HL-60/S4 (cell line): ENCODE measurements at regions not wholly inside any gene's neighbourhood (a gene's known extent, or its start where the extent isn't known, plus 50 kb on each side); places are given as distances from the start of the nearest gene placed in this dataset.

Experiments used
- in situ Hi-C: fragments of 300-500 bp; cut with MboI; formaldehyde crosslinking; loops from 2 replicates; pipeline ENCODE4 v1.14.3; 2022; ENCODE audit warnings: low sequenced_read_pairs

DNA sequence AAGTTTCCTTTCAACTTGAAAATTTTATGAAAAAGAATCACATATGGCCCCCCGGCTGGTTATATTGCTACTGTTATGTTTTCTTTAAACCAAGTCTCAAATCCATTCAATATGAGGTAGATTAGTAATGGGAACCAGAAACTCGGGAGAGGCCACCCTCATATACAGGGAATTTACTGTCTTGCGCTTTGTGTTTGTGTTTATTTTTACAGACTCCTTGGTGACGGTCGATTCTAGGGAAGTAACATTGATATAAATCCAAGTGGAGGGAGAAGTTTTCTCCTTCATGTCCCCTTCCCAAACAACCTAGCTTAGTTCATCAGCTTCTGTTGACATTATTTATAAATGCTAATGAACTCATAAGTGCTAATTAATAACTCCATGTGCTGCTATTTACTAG lies 163.5 kb upstream of the LMO4 start:
- in situ Hi-C loops, result no loop called here

GRCh38 chr1:87167157-87167789 lies 161.4 kb upstream of the LMO4 start:
- in situ Hi-C loops, result no loop called here

DNA sequence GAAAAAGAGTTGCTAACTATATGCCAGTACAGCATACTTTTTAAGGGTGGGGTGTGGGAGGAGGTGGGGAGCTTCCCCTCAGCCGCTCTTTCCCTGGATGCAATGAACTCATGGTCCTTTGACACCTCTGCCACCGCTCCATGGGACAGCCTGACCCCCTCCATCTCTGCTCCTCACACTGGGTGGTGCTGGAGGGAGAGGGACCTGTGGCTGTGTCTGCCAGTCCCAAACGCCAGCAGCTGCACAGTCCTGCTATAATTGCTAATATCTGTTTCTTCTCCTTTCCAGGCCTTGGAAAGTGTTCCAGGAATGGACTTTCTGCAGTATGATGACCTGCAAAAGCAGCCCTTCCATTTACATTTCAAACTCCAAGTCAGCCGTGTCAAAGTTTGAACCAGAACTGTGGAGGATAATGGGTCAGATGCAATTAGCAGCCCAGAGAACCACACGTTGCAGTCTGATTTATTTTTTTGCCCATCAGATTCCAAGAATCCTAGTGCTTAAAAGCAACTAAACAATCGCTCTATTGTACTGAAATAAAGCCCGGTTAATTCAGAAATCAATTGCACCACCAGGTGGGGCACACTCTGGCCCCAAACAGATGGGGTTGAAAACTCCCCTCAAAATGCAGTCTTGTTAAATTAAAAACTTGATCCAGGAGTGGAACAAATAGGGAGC lies 160.7 kb upstream of the LMO4 start:
- in situ Hi-C loops, result no loop called here

GRCh38 chr1:87169263-87169910 lies 159.3 kb upstream of the LMO4 start:
- in situ Hi-C loops, result no loop called here

GRCh38 chr1:87170157-87170556 lies 158.5 kb upstream of the LMO4 start:
- in situ Hi-C loops, result no loop called here

DNA sequence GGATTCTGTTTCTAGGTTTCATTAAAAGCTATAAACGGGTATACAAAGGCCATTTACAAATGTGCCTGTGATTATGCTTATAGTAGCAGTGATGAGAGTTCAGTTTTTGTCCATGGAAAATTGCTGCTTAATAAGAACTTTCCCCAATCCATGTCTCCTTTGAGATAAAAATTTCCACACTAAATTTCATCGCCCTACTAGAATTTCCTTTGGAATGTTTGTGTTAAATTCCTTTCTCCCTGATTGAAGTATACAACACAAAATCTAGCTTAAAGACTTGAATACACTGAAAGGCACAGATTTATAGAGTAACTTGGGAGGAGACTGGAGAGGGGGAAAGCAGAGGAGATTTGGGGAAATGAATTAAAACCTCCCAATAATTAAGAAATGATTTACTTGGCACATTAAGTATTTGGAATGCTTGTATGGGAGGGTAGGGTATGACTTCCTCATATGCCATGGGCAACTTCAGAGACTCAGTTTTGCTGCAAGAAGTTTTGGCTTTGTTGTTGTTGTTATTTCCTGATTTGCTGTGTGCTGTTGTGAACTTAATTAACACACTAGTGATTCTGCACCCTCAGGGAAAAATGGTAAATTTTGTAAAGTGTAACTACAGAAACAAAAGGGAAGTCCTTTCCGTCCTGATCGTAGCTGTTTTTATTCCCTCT lies 157.6 kb upstream of the LMO4 start:
- in situ Hi-C loops, result no loop called here

DNA sequence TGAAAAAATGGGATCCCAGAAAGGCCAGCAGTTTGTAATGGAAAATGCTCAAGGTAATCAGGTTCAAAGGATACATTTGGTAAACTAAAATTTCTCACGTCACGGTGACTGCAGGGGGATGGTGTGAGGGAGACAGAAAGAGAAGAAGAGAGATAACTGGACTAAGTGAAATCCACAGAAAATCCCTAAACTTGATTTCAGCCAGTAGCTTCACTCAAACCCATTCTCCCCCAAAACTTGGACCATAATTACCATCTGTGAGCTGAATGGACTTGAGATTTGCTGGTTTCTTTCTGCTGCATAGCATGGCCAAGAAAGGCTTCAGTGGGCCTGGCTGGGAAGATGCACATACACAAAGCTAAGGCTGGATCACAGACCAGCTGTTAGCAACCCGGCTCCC lies 155.4 kb upstream of the LMO4 start:
- in situ Hi-C loops, result no loop called here

DNA sequence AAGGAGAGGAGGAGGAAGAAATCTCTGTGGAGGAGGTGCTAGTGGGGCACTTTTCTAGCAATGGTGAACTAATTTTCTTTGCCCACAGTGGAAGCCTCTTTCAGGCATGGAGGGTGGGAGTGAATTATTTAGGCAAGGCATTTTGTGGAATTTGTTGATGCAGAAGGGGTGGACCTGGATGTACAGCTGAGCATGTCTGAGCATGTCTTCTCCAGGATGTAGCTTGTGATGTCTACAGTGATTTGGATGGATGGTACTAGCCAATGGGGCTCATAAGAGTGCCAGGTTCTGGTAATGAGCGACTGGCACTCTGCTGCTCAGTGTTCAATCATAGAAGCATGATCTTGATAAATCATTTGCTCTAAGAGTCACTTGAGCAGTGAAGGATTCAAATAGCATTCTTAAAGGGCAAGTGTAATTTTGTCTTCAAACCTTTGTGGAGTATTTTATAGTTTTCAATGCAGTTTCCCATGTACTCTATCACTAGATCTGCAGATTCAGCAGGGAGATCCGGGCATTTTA lies 153.9 kb upstream of the LMO4 start:
- in situ Hi-C loops, result no loop called here

DNA sequence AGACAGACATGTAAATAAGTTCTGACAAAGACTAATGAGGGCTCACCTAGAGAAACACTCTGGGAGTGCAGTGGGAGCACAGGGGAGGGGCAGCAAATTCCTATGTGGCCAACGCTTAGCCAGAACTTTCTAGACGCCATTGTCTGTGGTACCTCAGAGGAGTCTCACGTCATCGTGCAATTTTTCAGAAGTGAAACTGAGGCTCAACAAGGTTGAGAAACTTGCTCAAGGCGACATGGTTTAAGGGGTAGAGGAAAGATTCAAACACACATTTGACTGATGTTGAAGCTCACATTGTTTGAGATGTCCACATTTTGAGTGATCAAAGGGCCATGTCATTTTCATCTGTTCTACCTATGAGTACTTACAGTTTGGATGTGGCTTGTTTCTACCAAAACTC lies 152.6 kb upstream of the LMO4 start:
- in situ Hi-C loops, result no loop called here

DNA sequence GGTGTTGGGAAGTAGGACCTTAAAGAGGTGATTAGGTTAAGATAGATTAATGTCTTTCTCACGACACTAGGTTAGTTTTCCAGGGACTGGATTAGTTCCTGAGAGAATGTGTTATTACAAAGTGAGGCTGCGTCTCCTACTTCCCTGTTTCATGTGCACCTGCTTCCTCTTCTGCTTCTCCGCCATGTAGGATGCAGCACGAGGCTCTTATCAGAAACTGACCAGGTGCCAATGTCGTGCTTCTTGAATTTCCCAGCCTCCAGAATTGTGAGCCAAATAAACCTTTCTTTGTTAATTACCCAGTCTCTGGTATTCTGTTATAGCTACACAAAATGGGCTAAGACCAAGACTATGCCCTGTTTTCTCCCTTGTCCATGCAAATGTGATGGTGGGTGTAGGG lies 152.2 kb upstream of the LMO4 start:
- in situ Hi-C loops, result no loop called here

DNA sequence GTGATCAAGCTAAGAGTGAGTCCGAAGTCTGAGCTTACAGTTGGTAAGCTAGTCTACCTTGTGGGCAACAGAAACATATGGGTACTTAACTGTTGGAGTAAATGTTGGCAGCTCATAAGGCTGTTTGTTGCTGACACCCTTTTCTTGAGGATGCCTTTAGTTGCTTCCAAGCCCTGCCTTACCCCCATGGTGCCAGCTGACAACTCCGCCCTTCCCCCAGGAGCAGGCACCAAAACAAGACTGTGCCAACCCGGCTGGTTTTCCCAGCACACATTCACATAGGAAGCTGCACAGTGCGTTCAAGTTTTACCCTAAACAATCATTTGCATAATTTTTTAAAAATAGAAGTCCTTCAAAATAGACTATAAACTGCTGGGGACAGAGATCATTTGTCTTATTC lies 150.2 kb upstream of the LMO4 start:
- in situ Hi-C loops, result no loop called here

- in situ Hi-C loops, result no loop called here
These were observed 149.4 kb upstream of the LMO4 start for GRCh38 chr1:87179076-87179810.

DNA sequence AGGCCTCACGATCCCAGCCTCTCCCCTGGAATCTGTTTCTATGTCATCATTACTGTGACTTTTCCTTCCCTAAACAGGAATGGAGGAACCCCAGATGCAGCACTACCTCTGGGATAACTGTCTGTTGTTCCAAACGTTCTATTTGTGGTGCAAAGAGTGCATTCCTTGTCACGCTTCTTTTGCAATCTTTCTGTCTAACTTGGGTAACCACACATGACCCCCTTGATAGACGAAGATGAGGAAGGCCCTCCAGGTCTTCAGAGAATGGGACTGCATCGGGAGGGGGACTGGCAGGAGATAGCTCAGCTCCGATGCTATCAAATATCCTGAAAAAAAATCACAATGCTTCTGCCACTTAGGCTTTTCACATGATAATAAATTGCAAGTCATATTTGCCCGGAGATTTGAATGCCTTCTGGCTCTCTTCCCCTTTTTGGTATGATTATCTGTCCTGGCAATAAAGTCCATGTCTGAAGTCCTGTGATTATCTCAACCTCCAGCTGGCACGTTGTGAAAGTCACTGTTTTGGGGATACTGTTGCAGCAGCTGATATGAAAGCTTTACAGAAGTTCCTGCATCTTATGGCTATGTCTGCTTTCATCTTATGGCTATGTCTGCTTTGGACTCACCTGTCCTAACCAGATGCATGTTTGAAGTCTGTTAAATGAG lies 148.7 kb upstream of the LMO4 start:
- in situ Hi-C loops, result no loop called here

DNA sequence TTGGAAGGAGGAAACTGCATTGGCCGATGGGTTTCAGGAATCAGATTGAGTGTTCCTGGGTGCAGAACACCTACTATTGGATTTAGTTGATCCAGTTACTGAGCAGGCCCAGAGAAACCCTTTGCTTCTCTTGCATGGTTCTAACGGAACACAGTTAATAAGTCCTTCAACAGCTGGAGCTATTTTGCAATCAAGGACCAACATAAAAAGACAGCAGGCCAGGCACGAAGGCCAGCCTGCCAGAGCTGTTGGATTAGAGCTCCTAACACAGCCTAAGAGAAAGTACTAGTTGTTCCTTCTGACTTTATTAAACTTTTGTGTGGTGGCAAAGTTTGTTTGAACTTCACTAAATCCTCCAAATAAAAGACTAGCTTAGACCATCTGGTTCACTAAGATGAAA lies 148.0 kb upstream of the LMO4 start:
- in situ Hi-C loops, result no loop called here

GRCh38 chr1:87182611-87183010 lies 146.1 kb upstream of the LMO4 start:
- in situ Hi-C loops, result no loop called here

DNA sequence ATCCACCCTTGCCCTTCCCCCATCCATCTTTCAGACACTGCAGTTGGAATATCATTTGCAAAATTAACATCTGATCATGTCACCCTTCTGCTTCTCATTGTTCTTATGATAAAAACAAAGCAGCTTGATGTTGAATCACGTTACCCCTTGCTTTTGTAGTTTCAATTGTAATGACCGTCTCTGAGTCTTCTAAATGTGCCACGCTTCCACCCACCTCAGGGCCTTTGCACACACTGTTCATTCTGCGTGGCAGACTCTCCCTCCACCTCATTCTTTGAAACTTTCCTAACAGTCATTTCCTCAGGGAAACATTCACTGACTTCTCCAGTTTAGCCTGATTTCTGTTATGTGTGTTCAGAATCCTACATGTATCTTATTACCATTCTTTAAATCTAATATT lies 143.6 kb upstream of the LMO4 start:
- in situ Hi-C loops, result no loop called here

- in situ Hi-C loops, result no loop called here
These were observed 142.3 kb upstream of the LMO4 start for GRCh38 chr1:87186346-87186745.

DNA sequence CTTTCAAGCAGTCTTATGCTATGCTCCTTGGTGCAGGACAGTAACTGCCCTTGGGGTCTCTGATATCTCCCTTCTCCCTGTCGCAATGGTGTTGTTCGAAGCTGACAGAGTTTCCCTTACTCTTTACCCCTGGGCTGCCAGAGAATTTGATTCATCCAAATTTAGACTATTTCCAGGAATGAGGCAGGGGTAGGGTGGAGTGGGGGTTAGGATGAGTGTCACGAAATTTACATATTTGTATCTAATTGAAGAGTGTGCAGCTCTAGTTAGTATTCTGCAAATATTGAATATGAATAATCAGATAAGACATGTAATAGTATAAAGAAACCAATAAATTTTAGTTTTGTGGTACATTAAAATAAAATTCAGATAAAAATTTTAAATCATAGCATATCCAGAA lies 140.0 kb upstream of the LMO4 start:
- in situ Hi-C loops, result no loop called here

- in situ Hi-C loops, result no loop called here
These were observed 138.3 kb upstream of the LMO4 start for GRCh38 chr1:87190402-87190801.

DNA sequence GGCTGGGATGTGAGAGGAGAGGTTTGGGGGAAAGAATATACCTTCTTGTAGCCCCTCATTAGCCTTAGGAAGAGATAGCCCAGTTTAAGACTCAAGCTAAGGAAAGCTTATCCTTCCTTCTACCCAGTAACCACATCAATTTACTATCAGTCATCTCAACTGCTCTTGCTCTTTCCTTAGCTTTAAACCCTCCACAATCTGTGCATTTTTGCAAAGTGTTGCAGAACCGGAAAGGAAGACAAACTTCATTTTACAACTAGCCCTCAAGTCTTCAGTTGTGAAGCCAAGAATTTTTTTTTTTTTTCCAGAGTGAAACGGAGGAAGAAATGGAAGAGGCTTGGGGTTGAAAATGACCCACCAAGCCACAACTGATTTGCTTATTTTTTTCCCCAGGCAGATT lies 137.0 kb upstream of the LMO4 start:
- in situ Hi-C loops, result no loop called here
